A673 (cell line): ENCODE measurements at regions not wholly inside any gene's neighbourhood (a gene's known extent, or its start where the extent isn't known, plus 50 kb on each side); places are given as distances from the start of the nearest gene placed in this dataset.

Source experiments
- EZH2 ChIP-seq: fragments of 200-600 bp; sonication (generic); IDR thresholded peaks from 2 replicates; pipeline ENCODE4 v1.6.1; 2017; ENCODE audit warnings: borderline replicate concordance, low read depth, mild to moderate bottlenecking, mixed read lengths, antibody characterized with exemption, low read length; ENCODE audit not compliant: poor library complexity, severe bottlenecking
- TF ChIP-seq, protein P1 (sequence below): fragments of 300-800, 200-600 bp; sonication (generic); conservative IDR thresholded peaks from 2 replicates; pipeline ENCODE4 v1.5.1; 2017; ENCODE audit warnings: low read depth, mild to moderate bottlenecking, antibody characterized with exemption, low read length, moderate library complexity, mixed read lengths

DNA sequence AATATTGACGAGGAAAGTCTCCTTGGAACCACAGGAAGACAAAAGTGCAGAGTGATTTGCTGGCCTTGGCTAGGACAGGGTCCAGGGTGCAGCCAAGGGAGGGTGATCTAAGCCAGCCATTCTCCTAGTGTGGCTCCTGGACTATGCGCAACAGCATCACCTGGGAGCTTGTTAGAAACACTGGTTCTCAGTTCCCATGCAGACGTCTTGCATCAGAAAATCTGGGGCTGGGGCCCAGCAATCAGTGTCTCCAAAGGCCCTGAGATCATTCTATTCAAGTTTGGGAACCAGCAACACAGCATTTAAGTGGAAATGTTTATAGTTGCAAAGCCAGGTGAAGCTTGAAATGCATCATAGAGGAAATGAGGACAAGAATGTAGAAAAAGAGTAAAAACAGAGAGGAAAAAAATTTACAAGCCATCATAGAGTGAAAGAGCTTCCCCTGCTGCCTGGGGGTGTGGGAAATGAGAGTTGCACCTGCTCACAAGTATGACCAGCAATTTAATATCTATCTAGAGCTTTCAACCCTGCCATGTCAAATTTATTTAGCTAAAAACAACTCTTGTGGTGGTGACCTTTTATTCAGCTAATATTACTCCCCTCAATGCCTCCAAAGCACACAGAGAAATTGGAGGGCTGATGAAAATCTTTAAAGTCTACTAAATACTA lies 54.4 kb upstream of the SEC11C start:
- TF ChIP-seq, protein P1, sequence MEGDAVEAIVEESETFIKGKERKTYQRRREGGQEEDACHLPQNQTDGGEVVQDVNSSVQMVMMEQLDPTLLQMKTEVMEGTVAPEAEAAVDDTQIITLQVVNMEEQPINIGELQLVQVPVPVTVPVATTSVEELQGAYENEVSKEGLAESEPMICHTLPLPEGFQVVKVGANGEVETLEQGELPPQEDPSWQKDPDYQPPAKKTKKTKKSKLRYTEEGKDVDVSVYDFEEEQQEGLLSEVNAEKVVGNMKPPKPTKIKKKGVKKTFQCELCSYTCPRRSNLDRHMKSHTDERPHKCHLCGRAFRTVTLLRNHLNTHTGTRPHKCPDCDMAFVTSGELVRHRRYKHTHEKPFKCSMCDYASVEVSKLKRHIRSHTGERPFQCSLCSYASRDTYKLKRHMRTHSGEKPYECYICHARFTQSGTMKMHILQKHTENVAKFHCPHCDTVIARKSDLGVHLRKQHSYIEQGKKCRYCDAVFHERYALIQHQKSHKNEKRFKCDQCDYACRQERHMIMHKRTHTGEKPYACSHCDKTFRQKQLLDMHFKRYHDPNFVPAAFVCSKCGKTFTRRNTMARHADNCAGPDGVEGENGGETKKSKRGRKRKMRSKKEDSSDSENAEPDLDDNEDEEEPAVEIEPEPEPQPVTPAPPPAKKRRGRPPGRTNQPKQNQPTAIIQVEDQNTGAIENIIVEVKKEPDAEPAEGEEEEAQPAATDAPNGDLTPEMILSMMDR = no peak
- TF ChIP-seq EZH2 = no peak
